IPS-NIHi11 (cell line): ENCODE measurements at regions not wholly inside any gene's neighbourhood (a gene's known extent, or its start where the extent isn't known, plus 50 kb on each side); places are given as distances from the start of the nearest gene placed in this dataset.
A peak's percentile ranks its signal among the peaks of the same experiment; 100 is the strongest.

Experiments
- DNase-seq: peaks from one replicate; pipeline ENCODE4 v3.0.0; 2012; ENCODE audit warnings: mixed read lengths, low spot score

- no peak for DNase-seq
These were observed 290.0 kb downstream of the HAO1 start for GRCh38 chr20:7650086-7650879.

GRCh38 chr20:7654231-7654630 is 286.0 kb downstream of the HAO1 start:
- no peak for DNase-seq

- DNase-seq = peak; percentile 7
These were observed 283.4 kb downstream of the HAO1 start for GRCh38 chr20:7656687-7657467.

- DNase-seq = no peak
These were observed 282.7 kb downstream of the HAO1 start for GRCh38 chr20:7657569-7657968.

- DNase-seq = no peak
These were observed 280.1 kb downstream of the HAO1 start for GRCh38 chr20:7660165-7660564.

- no peak for DNase-seq
These were observed 274.9 kb downstream of the HAO1 start for GRCh38 chr20:7665376-7665775.

GRCh38 chr20:7667194-7667593 is 273.1 kb downstream of the HAO1 start:
- no peak for DNase-seq

GRCh38 chr20:7672571-7672970 is 267.7 kb downstream of the HAO1 start:
- peak; percentile 10 for DNase-seq

GRCh38 chr20:7673841-7674240 is 266.4 kb downstream of the HAO1 start:
- no peak for DNase-seq

- no peak for DNase-seq
These were observed 257.3 kb downstream of the HAO1 start for GRCh38 chr20:7682916-7683315.

GRCh38 chr20:7687065-7687464 is 253.2 kb downstream of the HAO1 start:
- no peak for DNase-seq

GRCh38 chr20:7689151-7689550 is 251.1 kb downstream of the HAO1 start:
- no peak for DNase-seq

GRCh38 chr20:7691647-7692269 is 248.5 kb downstream of the HAO1 start:
- no peak for DNase-seq

GRCh38 chr20:7692478-7692877 is 247.8 kb downstream of the HAO1 start:
- no peak for DNase-seq

GRCh38 chr20:7693761-7694160 is 246.5 kb downstream of the HAO1 start:
- no peak for DNase-seq

GRCh38 chr20:7695051-7695495 is 245.2 kb downstream of the HAO1 start:
- no peak for DNase-seq

- no peak for DNase-seq
These were observed 244.6 kb downstream of the HAO1 start for GRCh38 chr20:7695635-7696034.

- no peak for DNase-seq
These were observed 243.9 kb downstream of the HAO1 start for GRCh38 chr20:7696311-7696710.

- DNase-seq = no peak
These were observed 238.1 kb downstream of the HAO1 start for GRCh38 chr20:7702141-7702540.

GRCh38 chr20:7703551-7703961 is 236.7 kb downstream of the HAO1 start:
- DNase-seq = no peak

GRCh38 chr20:7703996-7704395 is 236.3 kb downstream of the HAO1 start:
- no peak for DNase-seq

GRCh38 chr20:7708112-7708511 is 232.1 kb downstream of the HAO1 start:
- DNase-seq = no peak

GRCh38 chr20:7708782-7709181 is 231.5 kb downstream of the HAO1 start:
- no peak for DNase-seq
